ENCODE measurements at regions not wholly inside any gene's neighbourhood (a gene's known extent, or its start where the extent isn't known, plus 50 kb on each side); places are given as distances from the start of the nearest gene placed in this dataset.
"Not testable (repeated sequence)": the region's sequence is repeated elsewhere in the genome, so short reads cannot be mapped to it uniquely, and the experiment has no call there.

DNA sequence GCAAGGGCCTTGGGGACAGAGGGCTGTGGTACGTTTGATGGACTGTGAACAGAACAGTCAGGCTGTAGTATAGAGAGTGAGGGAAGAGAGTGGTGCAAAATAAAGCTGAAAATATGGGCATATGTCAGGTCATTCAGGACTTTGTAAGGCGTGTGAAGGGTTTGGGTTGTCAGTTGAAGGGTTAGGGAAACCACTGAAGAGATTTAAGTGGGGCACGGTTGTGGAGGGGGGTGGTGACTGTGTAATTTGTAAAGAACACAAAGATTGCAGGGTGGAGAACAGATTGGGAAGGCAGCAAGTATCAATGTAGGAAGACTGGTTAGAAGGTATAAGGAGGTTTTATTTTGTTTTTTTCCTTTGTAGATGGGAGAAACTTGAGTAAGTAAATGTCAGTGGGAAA lies 349.8 kb downstream of the DLEU7 start:
- intact Hi-C loops (cut with micrococcal nuclease), result no loop called here
- H3K4me1 Mint-ChIP-seq (ENCODE audit: insufficient read depth, unreplicated experiment), result no peaks in the 10 kb centered on the region
- no peaks in the 10 kb centered on the region for H3K27me3 Mint-ChIP-seq (ENCODE audit: insufficient read depth, unreplicated experiment)
- H3K27ac Mint-ChIP-seq (ENCODE audit: low read depth, unreplicated experiment), result no peak overlapping the region
- H3K4me3 Mint-ChIP-seq (ENCODE audit: unreplicated experiment), result no peak overlapping the region
- BruUV-seq (replicated peaks), result no TSS peak
- no peaks in the 10 kb centered on the region for H3K9me3 Mint-ChIP-seq (ENCODE audit: unreplicated experiment)
- ChIA-PET POLR2A (no interaction called here), CTCF (no interaction called here)
- no peak for TF ChIP-seq CTCF (IDR thresholded peaks at IDR 0.05; ENCODE audit: unreplicated experiment)
- H3K36me3 Mint-ChIP-seq (ENCODE audit: insufficient read depth, unreplicated experiment), result no peaks in the 10 kb centered on the region
- DNase-seq (ENCODE audit: unreplicated experiment), result no peak

DNA sequence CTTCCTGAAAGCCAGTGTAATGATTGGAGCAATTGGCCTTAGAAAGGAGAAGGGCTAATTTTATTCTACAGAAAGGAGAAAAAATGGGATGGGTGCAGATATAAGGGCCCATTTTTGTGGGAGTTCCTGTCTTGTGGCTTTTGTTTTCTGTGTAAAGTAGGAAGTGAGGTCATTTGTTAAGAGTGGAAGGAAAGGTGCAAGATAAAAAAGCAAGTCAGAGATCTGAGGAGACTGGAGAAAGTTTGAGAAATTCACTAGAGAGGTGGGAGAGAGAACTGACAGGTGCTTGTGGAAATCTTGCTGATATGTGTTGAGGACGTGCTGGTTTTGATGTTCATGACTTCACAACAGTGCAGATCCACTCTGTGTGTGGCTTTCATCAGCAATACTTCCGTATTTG lies 349.4 kb downstream of the DLEU7 start:
- ChIA-PET CTCF (interaction anchor here (0.6 kb wide), 1 partner anchor 24 kb away, joined by 3 read pairs; no protein-coding TSS in a partner anchor), POLR2A (no interaction called here)
- Mint-ChIP-seq H3K36me3 (ENCODE audit: insufficient read depth, unreplicated experiment) (no peaks in the 10 kb centered on the region), H3K27me3 (ENCODE audit: insufficient read depth, unreplicated experiment) (no peaks in the 10 kb centered on the region), H3K4me1 (ENCODE audit: insufficient read depth, unreplicated experiment) (no peaks in the 10 kb centered on the region), H3K27ac (ENCODE audit: low read depth, unreplicated experiment) (no peak overlapping the region), H3K4me3 (ENCODE audit: unreplicated experiment) (no peak overlapping the region), H3K9me3 (ENCODE audit: unreplicated experiment) (no peaks in the 10 kb centered on the region)
- DNase-seq (ENCODE audit: unreplicated experiment), result no peak
- no TSS peak for BruUV-seq (replicated peaks)
- TF ChIP-seq CTCF (IDR thresholded peaks at IDR 0.05; ENCODE audit: unreplicated experiment), result no peak
- intact Hi-C loops (cut with micrococcal nuclease), result no loop called here

DNA sequence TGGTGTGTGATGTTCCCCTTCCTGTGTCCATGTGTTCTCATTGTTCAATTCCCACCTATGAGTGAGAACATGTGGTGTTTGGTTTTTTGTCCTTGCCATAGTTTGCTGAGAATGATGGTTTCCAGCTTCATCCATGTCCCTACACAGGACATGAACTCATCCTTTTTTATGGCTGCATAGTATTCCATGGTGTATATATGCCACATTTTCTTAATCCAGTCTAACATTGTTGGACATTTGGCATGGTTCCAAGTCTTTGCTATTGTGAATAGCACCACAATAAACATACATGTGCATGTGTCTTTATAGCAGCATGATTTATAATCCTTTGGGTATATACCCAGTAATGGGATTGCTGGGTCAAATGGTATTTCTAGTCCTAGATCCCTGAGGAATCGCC lies 340.3 kb downstream of the DLEU7 start:
- POLR2A ChIA-PET; H3K4me1 Mint-ChIP-seq (ENCODE audit: insufficient read depth, unreplicated experiment); intact Hi-C loops (cut with micrococcal nuclease); H3K27me3 Mint-ChIP-seq (ENCODE audit: insufficient read depth, unreplicated experiment); DNase-seq (ENCODE audit: unreplicated experiment); H3K9me3 Mint-ChIP-seq (ENCODE audit: unreplicated experiment); H3K36me3 Mint-ChIP-seq (ENCODE audit: insufficient read depth, unreplicated experiment); BruUV-seq (replicated peaks); H3K27ac Mint-ChIP-seq (ENCODE audit: low read depth, unreplicated experiment); CTCF ChIA-PET; H3K4me3 Mint-ChIP-seq (ENCODE audit: unreplicated experiment): not testable (repeated sequence)

DNA sequence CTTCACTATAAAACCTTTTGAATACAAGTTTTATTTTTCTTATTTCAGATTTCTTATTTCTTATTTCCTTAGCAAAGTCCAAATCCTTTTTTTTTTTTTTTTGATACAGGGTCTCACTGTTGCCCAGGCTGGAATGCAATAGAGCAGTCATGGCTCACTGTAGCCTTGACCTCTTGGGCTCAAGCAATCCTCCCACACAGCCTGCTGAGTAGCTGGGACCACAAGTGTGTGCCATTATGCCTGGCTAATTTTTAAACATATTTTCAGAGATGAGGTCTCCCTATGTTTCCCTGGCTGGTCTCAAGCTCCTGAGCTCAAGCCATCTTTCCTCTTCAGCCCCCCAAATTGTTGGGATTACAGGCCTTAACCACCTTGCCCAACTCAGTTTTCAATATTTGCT lies 334.3 kb downstream of the DLEU7 start:
- POLR2A ChIA-PET, result interaction anchor here (1.2 kb wide), 1 partner anchor 12 kb away, joined by 3 read pairs; no protein-coding TSS in a partner anchor
- BruUV-seq (replicated peaks), result no TSS peak
- H3K27me3 Mint-ChIP-seq (ENCODE audit: insufficient read depth, unreplicated experiment), result no peaks in the 10 kb centered on the region
- DNase-seq (ENCODE audit: unreplicated experiment), result no peak
- H3K4me1 Mint-ChIP-seq (ENCODE audit: insufficient read depth, unreplicated experiment), result no peaks in the 10 kb centered on the region
- intact Hi-C loops (cut with micrococcal nuclease), result no loop called here
- H3K27ac Mint-ChIP-seq (ENCODE audit: low read depth, unreplicated experiment), result no peak overlapping the region
- CTCF ChIA-PET, result interaction anchor here (0.6 to 0.7 kb wide), 2 partner anchors 18 to 20 kb away, joined by 3 to 4 read pairs; no protein-coding TSS in a partner anchor
- H3K36me3 Mint-ChIP-seq (ENCODE audit: insufficient read depth, unreplicated experiment), result no peaks in the 10 kb centered on the region
- H3K9me3 Mint-ChIP-seq (ENCODE audit: unreplicated experiment), result no peaks in the 10 kb centered on the region
- TF ChIP-seq CTCF (IDR thresholded peaks at IDR 0.05; ENCODE audit: unreplicated experiment), result no peak
- no peak overlapping the region for H3K4me3 Mint-ChIP-seq (ENCODE audit: unreplicated experiment)
